ENCODE measurements at regions not wholly inside any gene's neighbourhood (a gene's known extent, or its start where the extent isn't known, plus 50 kb on each side); places are given as distances from the start of the nearest gene placed in this dataset.

- no peak for DNase-seq
Observed at GRCh38 chr6:25013246-25013645, 77.5 kb upstream of the RIPOR2 start.

DNA sequence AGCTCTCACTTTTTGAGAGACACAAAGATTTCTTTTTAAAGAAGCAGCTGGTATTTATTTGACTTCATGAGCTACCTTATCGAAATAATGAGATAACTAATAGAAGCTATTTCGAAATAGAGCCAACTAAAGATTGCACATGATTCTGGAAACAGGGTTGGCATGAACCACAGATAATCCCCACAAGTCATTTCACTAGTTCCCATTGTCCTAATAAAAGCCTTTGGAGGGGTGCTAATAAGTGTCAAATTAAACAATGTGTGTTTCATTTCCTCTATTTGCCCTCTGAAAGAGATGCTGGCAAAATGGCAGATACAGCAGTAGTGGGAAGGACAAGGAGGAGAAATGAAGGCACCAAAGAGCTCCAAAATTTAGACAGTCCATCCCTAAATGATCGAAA lies 78.6 kb upstream of the RIPOR2 start:
- no peak for DNase-seq

GRCh38 chr6:25014791-25015560 lies 79.2 kb upstream of the RIPOR2 start:
- no peak for DNase-seq

DNA sequence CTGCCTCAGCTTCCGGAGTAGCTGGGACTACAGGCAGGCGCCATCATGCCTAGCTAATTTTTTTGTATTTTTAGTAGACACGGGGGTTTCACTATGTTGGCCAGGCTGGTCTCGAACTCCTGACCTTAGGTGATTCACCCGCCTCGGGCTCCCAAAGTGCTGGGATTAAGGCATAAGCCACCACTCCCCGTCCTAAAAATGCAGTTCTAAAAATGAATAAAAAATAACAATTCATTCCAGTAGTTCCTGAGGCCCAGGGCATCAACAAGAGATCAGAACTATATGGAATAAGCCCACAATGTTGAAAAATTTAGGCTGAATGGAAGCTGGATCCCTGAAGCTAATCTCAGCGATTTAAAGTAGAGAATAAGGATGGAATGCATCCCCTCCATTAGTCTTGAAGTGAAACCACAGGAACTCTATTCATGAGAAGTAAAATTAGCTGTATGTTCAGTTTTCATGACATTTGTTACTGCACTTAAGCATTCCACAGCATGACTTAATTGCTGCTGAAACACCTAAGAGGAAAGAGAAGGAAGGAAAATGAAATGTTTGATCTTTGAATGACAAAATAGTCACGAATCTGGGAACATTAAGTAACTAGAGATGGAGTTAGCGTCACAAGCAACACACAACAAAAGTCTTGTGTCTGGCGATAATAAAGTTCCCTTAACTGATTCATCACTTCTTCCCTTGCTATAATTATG lies 80.4 kb upstream of the RIPOR2 start:
- DNase-seq = no peak

- DNase-seq = peak; percentile 39
Observed at GRCh38 chr6:25017486-25017885, 81.7 kb upstream of the RIPOR2 start.

DNA sequence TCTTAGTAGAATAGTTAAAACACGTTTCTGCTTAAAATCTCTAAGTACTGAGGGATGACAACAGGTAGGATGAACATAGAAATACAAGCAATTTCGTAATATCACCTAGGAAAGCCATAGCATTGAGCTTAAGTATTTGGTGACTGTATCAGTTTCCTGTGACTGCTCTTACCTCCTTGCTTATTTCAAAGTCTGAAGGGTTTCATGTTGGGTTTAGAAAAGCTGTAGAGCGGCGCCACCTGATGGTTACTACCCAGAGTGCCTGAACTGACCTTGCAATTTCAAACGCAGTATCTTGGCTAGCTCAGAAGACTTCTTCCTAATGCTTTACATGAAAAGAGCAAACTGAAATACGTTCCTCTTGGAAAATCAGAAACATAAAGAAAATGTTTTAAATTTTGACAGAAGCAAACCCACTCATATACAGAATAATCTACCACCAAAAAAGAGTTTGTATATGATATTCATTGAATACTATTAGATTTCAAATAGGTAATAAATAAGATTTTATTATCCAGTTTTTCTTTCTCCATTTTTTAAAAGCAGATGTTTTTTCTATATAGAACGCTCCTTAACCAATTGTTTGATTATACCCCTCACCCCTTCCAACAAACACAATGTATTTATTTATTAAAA lies 82.3 kb upstream of the RIPOR2 start:
- DNase-seq = peak; percentile 47

- no peak for DNase-seq
Observed at GRCh38 chr6:25018568-25018954, 82.8 kb upstream of the RIPOR2 start.

DNA sequence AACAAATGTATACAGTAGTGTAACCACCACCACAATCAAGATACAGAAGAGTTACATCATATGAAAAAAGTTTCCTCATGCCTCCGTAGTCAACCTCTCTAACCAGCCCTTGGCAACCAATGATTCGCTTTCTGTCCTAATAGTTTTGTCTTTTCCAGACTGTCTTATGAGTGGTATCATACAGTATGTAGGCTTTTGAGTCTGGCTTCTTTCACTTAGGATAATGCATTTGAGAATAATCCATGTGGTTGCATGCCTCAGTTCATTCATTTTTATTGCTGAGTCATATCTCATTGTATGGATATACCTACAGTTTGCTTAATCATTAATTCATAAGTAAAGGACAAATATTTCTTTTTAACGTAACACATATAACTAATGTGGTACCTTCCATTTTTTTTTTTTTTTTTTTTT lies 86.4 kb upstream of the RIPOR2 start:
- DNase-seq = peak; percentile 28

GRCh38 chr6:25023781-25024180 lies 88.0 kb upstream of the RIPOR2 start:
- no peak for DNase-seq

DNA sequence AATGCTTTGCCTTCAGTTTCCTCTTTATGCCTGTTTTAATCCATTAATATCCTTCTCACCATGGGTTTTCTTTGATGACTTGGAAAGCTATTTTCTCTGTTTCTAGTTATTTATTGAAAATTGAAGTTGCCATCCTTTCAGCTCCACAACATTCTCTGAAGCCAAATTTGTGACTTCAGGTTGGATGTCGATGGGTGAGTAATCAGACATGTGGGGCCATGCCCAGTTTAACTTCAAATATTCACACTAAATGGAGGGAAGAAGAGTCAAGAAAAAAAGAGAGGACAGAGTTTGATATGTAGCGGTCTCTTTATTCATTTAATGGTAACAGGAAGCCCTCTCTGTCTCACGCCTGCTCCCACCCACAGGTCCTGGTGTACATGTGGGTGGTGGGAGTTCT lies 89.1 kb upstream of the RIPOR2 start:
- DNase-seq = no peak

DNA sequence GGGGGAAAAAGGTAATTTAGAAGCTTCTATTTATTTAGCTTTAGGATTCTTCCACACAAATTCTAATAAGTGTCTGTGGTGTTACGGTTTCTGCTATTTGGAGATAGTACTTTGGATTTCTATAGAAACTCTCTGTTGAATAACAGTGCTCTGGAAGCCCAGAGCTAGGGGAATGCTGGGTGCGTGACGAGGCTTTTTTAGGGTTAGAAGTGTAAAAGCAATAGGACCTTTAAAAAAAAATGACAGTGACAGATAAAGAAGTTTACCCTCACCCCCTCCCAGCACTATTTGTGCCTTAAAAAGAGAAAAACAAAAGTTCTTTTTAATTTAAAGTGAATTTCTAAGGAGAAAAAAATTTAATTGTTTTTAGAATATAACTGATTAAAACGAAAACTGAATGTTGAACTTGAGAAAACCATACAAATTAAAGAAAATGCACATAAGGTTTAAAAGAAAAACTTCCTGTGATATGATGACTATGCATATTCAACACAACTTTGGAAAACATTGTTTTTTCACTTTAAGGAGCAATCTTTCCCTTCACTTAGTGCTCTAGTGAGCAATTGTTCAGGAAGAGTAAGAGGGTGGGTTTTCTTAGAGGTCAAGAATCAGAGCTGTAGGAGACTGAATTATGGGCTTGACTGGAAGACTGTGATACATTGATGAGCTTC lies 89.6 kb upstream of the RIPOR2 start:
- DNase-seq = no peak

DNA sequence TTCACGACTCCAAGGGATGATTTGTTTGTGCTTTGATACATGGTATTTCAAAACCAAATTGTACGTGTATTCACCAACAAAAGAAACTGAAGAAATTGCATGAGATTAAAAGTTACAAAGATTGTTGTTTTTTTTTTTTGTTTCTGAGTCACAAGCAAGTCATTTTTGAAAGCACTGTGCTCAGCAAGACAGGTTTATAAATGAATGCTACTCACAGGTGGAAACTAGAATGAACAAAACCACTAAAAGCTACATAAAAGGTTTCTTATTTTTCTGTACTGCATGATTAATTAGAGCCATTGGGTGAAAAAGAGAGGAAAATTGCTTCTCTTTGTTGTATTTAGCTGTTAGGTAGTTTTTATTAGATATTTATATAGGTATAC lies 90.2 kb upstream of the RIPOR2 start:
- DNase-seq = no peak

GRCh38 chr6:25026723-25027122 lies 91.0 kb upstream of the RIPOR2 start:
- DNase-seq = no peak

- no peak for DNase-seq
Observed at GRCh38 chr6:25027221-25027916, 91.6 kb upstream of the RIPOR2 start.

- DNase-seq = no peak
Observed at GRCh38 chr6:25028328-25028727, 92.6 kb upstream of the RIPOR2 start.

- DNase-seq = no peak
Observed at GRCh38 chr6:25032934-25033333, 97.2 kb upstream of the RIPOR2 start.

DNA sequence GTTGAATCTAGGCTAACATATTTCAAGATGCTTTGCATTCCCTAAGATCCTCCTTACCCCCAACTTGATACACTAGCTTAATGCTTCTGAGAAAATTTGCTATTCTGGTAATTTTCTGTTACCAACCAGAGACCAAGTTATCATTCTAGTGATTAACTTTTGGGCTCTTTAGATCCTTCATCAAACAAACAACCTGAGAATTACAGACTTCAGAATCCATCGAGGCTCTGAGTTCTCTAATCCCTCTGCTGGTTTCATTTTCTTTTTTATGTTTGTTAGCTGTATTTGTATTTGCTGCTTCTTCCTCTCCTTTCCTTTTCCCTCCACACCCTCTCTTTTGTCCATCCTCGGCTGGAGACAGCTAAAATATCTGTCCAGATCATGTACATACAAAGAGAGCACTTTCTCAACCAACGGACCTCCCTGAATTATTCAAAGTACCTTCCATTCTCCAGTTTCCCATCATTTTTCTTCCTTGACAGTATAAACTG lies 98.7 kb upstream of the RIPOR2 start:
- DNase-seq = no peak

DNA sequence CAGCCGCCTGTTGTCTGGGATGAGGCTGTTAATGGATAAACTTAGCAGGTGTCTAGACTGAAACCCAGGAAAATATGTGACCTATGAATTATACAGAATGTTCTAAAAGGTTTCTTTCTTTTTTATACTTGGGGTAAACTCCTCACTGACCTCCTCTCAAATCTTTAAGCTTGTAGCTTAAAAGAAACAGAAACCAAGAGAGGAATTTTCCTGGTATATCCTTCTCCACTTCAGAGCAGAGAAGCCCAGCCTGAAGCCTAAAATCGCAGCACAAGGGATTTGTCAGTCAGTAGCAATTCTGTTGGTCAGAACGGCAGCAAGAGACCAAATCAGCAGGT lies 99.4 kb upstream of the RIPOR2 start:
- no peak for DNase-seq

GRCh38 chr6:25035512-25036435 lies 100.0 kb upstream of the RIPOR2 start:
- DNase-seq = peak; percentile 49

DNA sequence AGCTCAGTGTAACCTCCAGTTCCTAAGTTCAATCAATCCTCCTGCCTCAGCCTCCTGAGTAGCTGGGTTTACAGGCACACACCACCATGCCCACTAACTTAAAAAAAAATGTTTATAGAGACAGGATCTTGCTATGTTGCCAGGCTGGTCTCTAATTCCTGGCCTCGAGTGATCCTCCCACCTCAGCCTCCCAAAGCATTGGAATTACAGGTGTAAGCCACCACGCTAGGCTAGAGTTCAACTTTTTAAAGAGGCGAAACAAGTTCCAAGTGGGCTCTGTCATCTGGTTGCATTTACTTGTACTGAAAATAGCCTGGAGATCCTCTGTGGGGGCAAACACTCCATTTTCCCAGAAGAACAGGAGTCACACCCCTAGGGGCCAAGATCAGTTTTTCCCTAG lies 100.7 kb upstream of the RIPOR2 start:
- no peak for DNase-seq

- no peak for DNase-seq
Observed at GRCh38 chr6:25038300-25038699, 102.5 kb upstream of the RIPOR2 start.

- DNase-seq = no peak
Observed at GRCh38 chr6:25038999-25039398, 103.2 kb upstream of the RIPOR2 start.

All from kidney glomerular epithelial cell (primary cell).